ENCODE measurements at regions not wholly inside any gene's neighbourhood (a gene's known extent, or its start where the extent isn't known, plus 50 kb on each side); places are given as distances from the start of the nearest gene placed in this dataset.

- 100% methylated on average over 1 of the region's 1 CpG for WGBS
- no peak for DNase-seq (ENCODE audit: low read depth in 6 of 9, low spot score in 9 of 9)
- H3K36me3 ChIP-seq (ENCODE audit: control insufficient read depth in 2 of 2, insufficient read depth in 2 of 2, low read length in 1 of 2): no peaks in the 10 kb centered on the region
- H3K27ac ChIP-seq (ENCODE audit: low read depth in 1 of 2, low read length in 1 of 2): no peak overlapping the region
- H3K9me3 ChIP-seq (ENCODE audit: control insufficient read depth in 2 of 2, insufficient read depth in 1 of 2, low read length in 1 of 2): no peaks in the 10 kb centered on the region
- H3K27me3 ChIP-seq (ENCODE audit: control insufficient read depth in 2 of 2, insufficient read depth in 1 of 2, low read length in 1 of 2): no peaks in the 10 kb centered on the region
- no peak overlapping the region for H3K4me3 ChIP-seq (ENCODE audit: low read length in 2 of 2)
- no peaks in the 10 kb centered on the region for H3K4me1 ChIP-seq (ENCODE audit: control insufficient read depth in 2 of 2, insufficient read depth in 2 of 2, low read length in 2 of 2)
Observed at GRCh38 chr1:221643404-221644144, 98.3 kb downstream of the DUSP10 start.

- Histone ChIP-seq H3K9me3 (ENCODE audit: control insufficient read depth in 2 of 2, insufficient read depth in 1 of 2, low read length in 1 of 2) (no peaks in the 10 kb centered on the region), H3K4me3 (ENCODE audit: low read length in 2 of 2) (no peak overlapping the region), H3K4me1 (ENCODE audit: control insufficient read depth in 2 of 2, insufficient read depth in 2 of 2, low read length in 2 of 2) (no peaks in the 10 kb centered on the region), H3K27ac (ENCODE audit: low read depth in 1 of 2, low read length in 1 of 2) (no peak overlapping the region), H3K36me3 (ENCODE audit: control insufficient read depth in 2 of 2, insufficient read depth in 2 of 2, low read length in 1 of 2) (no peaks in the 10 kb centered on the region), H3K27me3 (ENCODE audit: control insufficient read depth in 2 of 2, insufficient read depth in 1 of 2, low read length in 1 of 2) (no peaks in the 10 kb centered on the region)
- WGBS: 96% methylated on average over 3 of the region's 3 CpGs
- DNase-seq (ENCODE audit: low read depth in 6 of 9, low spot score in 9 of 9): no peak
Observed at GRCh38 chr1:221644145-221644448, 97.8 kb downstream of the DUSP10 start.

GRCh38 chr1:221644663-221645258, 97.1 kb downstream of the DUSP10 start:
- H3K36me3 ChIP-seq (ENCODE audit: control insufficient read depth in 2 of 2, insufficient read depth in 2 of 2, low read length in 1 of 2): no peaks in the 10 kb centered on the region
- H3K4me1 ChIP-seq (ENCODE audit: control insufficient read depth in 2 of 2, insufficient read depth in 2 of 2, low read length in 2 of 2): no peaks in the 10 kb centered on the region
- no peak overlapping the region for H3K4me3 ChIP-seq (ENCODE audit: low read length in 2 of 2)
- no peak overlapping the region for H3K27ac ChIP-seq (ENCODE audit: low read depth in 1 of 2, low read length in 1 of 2)
- no peak for DNase-seq (ENCODE audit: low read depth in 6 of 9, low spot score in 9 of 9)
- H3K27me3 ChIP-seq (ENCODE audit: control insufficient read depth in 2 of 2, insufficient read depth in 1 of 2, low read length in 1 of 2): no peaks in the 10 kb centered on the region
- H3K9me3 ChIP-seq (ENCODE audit: control insufficient read depth in 2 of 2, insufficient read depth in 1 of 2, low read length in 1 of 2): no peaks in the 10 kb centered on the region
- 92% methylated on average over 2 of the region's 2 CpGs for WGBS

- no peaks in the 10 kb centered on the region for H3K36me3 ChIP-seq (ENCODE audit: control insufficient read depth in 2 of 2, insufficient read depth in 2 of 2, low read length in 1 of 2)
- no peak for DNase-seq (ENCODE audit: low read depth in 6 of 9, low spot score in 9 of 9)
- no peaks in the 10 kb centered on the region for H3K27me3 ChIP-seq (ENCODE audit: control insufficient read depth in 2 of 2, insufficient read depth in 1 of 2, low read length in 1 of 2)
- WGBS: 81% methylated on average over 1 of the region's 1 CpG
- H3K4me3 ChIP-seq (ENCODE audit: low read length in 2 of 2): no peak overlapping the region
- no peak overlapping the region for H3K27ac ChIP-seq (ENCODE audit: low read depth in 1 of 2, low read length in 1 of 2)
- no peaks in the 10 kb centered on the region for H3K4me1 ChIP-seq (ENCODE audit: control insufficient read depth in 2 of 2, insufficient read depth in 2 of 2, low read length in 2 of 2)
- no peaks in the 10 kb centered on the region for H3K9me3 ChIP-seq (ENCODE audit: control insufficient read depth in 2 of 2, insufficient read depth in 1 of 2, low read length in 1 of 2)
Observed at GRCh38 chr1:221648201-221648600, 93.7 kb downstream of the DUSP10 start.
